Keratinocyte (primary cell): ENCODE measurements at regions not wholly inside any gene's neighbourhood (a gene's known extent, or its start where the extent isn't known, plus 50 kb on each side); places are given as distances from the start of the nearest gene placed in this dataset.

ENCODE experiments used
- DNase-seq: peaks from one replicate; pipeline ENCODE4 v3.0.0-alpha.2; 2011; ENCODE audit warnings: low read depth, missing footprints, low spot score
- FAIRE-seq: peaks from 2 replicates; lab custom pipeline; 2011; peaks lifted over from hg19 to GRCh38; lab: Jason Lieb, UNC
- H2AFZ ChIP-seq: 2 replicates; pipeline ENCODE4 v1.6.0; 2012; ENCODE audit warnings: low read length, control low read depth, inconsistent platforms; ENCODE audit not compliant: control insufficient read depth
- H3K27ac ChIP-seq: 2 replicates; pipeline ENCODE4 v1.5.1; 2011; ENCODE audit warnings: low read length; ENCODE audit not compliant: control insufficient read depth, insufficient read depth
- H3K27me3 ChIP-seq: 3 replicates; pipeline ENCODE4 v1.6.0; 2011; ENCODE audit warnings: low read length; ENCODE audit not compliant: control insufficient read depth, insufficient read depth; ENCODE audit errors: extremely low read depth
- H3K36me3 ChIP-seq, 2 experiments: 2 replicates in 1 of 2; 3 replicates in 1 of 2; pipeline ENCODE4 v1.5.1; 2011; ENCODE audit warnings: low read length in 2 of 2, mild to moderate bottlenecking in 1 of 2; ENCODE audit not compliant: control insufficient read depth in 2 of 2, insufficient read depth in 2 of 2; ENCODE audit errors: extremely low read depth in 1 of 2
- H3K4me1 ChIP-seq: 3 replicates; pipeline ENCODE4 v1.5.1; 2011; ENCODE audit warnings: low read length; ENCODE audit not compliant: control insufficient read depth, insufficient read depth; ENCODE audit errors: extremely low read depth
- H3K4me2 ChIP-seq: 3 replicates; pipeline ENCODE4 v1.6.0; 2011; ENCODE audit warnings: low read depth, low read length; ENCODE audit not compliant: control insufficient read depth, insufficient read depth; ENCODE audit errors: extremely low read depth
- H3K4me3 ChIP-seq, 3 experiments: fragments of 200-600 bp in 1 of 3; sonication (generic) in 1 of 3; 2 replicates in 2 of 3; 3 replicates in 1 of 3; pipeline ENCODE4 v1.5.1; 2011 to 2016; ENCODE audit warnings: low read length in 3 of 3, mild to moderate bottlenecking in 3 of 3, control low read depth in 2 of 3, inconsistent platforms in 1 of 3, low read depth in 1 of 3, mixed read lengths in 1 of 3, mixed run types in 1 of 3, moderate library complexity in 1 of 3; ENCODE audit not compliant: control insufficient read depth in 2 of 3, insufficient read depth in 2 of 3; ENCODE audit errors: extremely low read depth in 1 of 3
- H3K79me2 ChIP-seq: 2 replicates; pipeline ENCODE4 v1.6.0; 2012; ENCODE audit warnings: low read length; ENCODE audit not compliant: control insufficient read depth, insufficient read depth
- H3K9ac ChIP-seq: 3 replicates; pipeline ENCODE4 v1.6.0; 2011; ENCODE audit warnings: low read length; ENCODE audit not compliant: control insufficient read depth, insufficient read depth; ENCODE audit errors: extremely low read depth
- H3K9me1 ChIP-seq: 3 replicates; pipeline ENCODE4 v1.6.0; 2011; ENCODE audit warnings: low read length; ENCODE audit not compliant: control insufficient read depth, insufficient read depth; ENCODE audit errors: extremely low read depth
- H3K9me3 ChIP-seq: 2 replicates; pipeline ENCODE4 v1.5.1; 2012; ENCODE audit warnings: low read depth, low read length; ENCODE audit not compliant: control insufficient read depth
- H4K20me1 ChIP-seq: 3 replicates; pipeline ENCODE4 v1.6.0; 2011; ENCODE audit warnings: low read length; ENCODE audit not compliant: control insufficient read depth, insufficient read depth; ENCODE audit errors: extremely low read depth
- CTCF ChIP-seq, 3 experiments: IDR thresholded peaks in 1 of 3; conservative IDR thresholded peaks in 1 of 3; optimal IDR thresholded peaks in 1 of 3; 2 replicates in 2 of 3; 3 replicates in 1 of 3; pipeline versions ENCODE3 to v1.5.1; 2011; ENCODE audit warnings: low read length in 3 of 3, mild to moderate bottlenecking in 3 of 3, moderate library complexity in 2 of 3, control low read depth in 1 of 3, inconsistent platforms in 1 of 3; ENCODE audit not compliant: insufficient read depth in 2 of 3; ENCODE audit errors: extremely low read depth in 1 of 3
- EZH2 ChIP-seq: IDR thresholded peaks from one replicate; pipeline ENCODE4 v1.6.1; 2012; ENCODE audit warnings: inconsistent platforms, mild to moderate bottlenecking, low read length, moderate library complexity
- dilution Hi-C: fragments of 300-500 bp; cut with MboI; formaldehyde crosslinking; loops from one replicate; pipeline ENCODE4 v1.7.0; 2020; ENCODE audit warnings: low sequenced_read_pairs; ENCODE audit not compliant: extremely low pct_ligation_motif_present

GRCh38 chr2:65514555-65515195 is 82.3 kb upstream of the SPRED2 start:
- no peak overlapping the region for H3K27ac ChIP-seq
- H3K4me2 ChIP-seq: no peak overlapping the region
- no peak overlapping the region for H3K4me3 ChIP-seq
- DNase-seq (peak; percentile 19), FAIRE-seq (no peak)
- no peaks in the 10 kb centered on the region for H3K9me1 ChIP-seq
- no peaks in the 10 kb centered on the region for H3K27me3 ChIP-seq
- H3K4me1 ChIP-seq: peaks cover 6% of the 10 kb centered on the region
- H4K20me1 ChIP-seq: no peaks in the 10 kb centered on the region
- H3K9ac ChIP-seq: no peak overlapping the region
- no peaks in the 10 kb centered on the region for H3K79me2 ChIP-seq
- dilution Hi-C loops: no loop called here
- H3K9me3 ChIP-seq: no peaks in the 10 kb centered on the region
- TF ChIP-seq CTCF (optimal IDR thresholded peaks at IDR 0.05 in 1 of 3, IDR thresholded peaks at IDR 0.05 in 1 of 3, conservative IDR thresholded peaks at IDR 0.05 in 1 of 3; ENCODE audit: extremely low read depth in 1 of 3, insufficient read depth in 2 of 3, low read length in 3 of 3): no peak
- H3K36me3 ChIP-seq: no peaks in the 10 kb centered on the region
- no peak overlapping the region for H2AFZ ChIP-seq

GRCh38 chr2:65512783-65513182 is 80.4 kb upstream of the SPRED2 start:
- Histone ChIP-seq H3K4me3 (no peak overlapping the region), H3K4me1 (peaks cover 6% of the 10 kb centered on the region), H3K27ac (no peak overlapping the region), H4K20me1 (no peaks in the 10 kb centered on the region), H3K36me3 (no peaks in the 10 kb centered on the region), H3K27me3 (no peaks in the 10 kb centered on the region), H2AFZ (no peak overlapping the region), H3K9ac (no peak overlapping the region), H3K79me2 (no peaks in the 10 kb centered on the region), H3K9me1 (no peaks in the 10 kb centered on the region), H3K4me2 (no peak overlapping the region), H3K9me3 (no peaks in the 10 kb centered on the region)
- dilution Hi-C loops: no loop called here
- TF ChIP-seq CTCF (optimal IDR thresholded peaks at IDR 0.05 in 1 of 3, IDR thresholded peaks at IDR 0.05 in 1 of 3, conservative IDR thresholded peaks at IDR 0.05 in 1 of 3; ENCODE audit: extremely low read depth in 1 of 3, insufficient read depth in 2 of 3, low read length in 3 of 3) (no peak), EZH2 (no peak)
- FAIRE-seq (no peak), DNase-seq (no peak)
